PC-9 (cell line): ENCODE measurements at regions not wholly inside any gene's neighbourhood (a gene's known extent, or its start where the extent isn't known, plus 50 kb on each side); places are given as distances from the start of the nearest gene placed in this dataset.

Source experiments
- BruUV-seq: library from RNA; stranded (reverse); fragments of 400-500 nt; replicated peaks from 2 replicates; lab custom pipeline; 2021; lab: Mats Ljungman, UMichigan
- CTCF ChIA-PET: fragments of 300-600 bp; sonication (Branson Sonifier 250); formaldehyde crosslinking; loops from one replicate; lab custom pipeline; 2022; ENCODE audit warnings: antibody characterized with exemption; lab: Charles Lee
- POLR2A ChIA-PET: fragments of 300-600 bp; sonication (Branson Sonifier 250); formaldehyde crosslinking; loops from one replicate; lab custom pipeline; 2022; ENCODE audit warnings: antibody characterized with exemption; ENCODE audit not compliant: unreplicated experiment; lab: Charles Lee
- DNase-seq, 2 experiments: peaks; one replicate each; pipeline versions ENCODE4 v3.0.0 to v3.0.0-alpha.2; 2015 to 2022; ENCODE audit warnings: mixed read lengths in 1 of 2
- H2AFZ ChIP-seq: fragments of 200-600 bp; sonication (generic); 2 replicates; pipeline ENCODE4 v1.8.1; 2017; ENCODE audit warnings: antibody characterized with exemption
- H3F3A ChIP-seq: fragments of 200-600 bp; sonication (generic); 2 replicates; pipeline ENCODE4 v1.8.1; 2017; ENCODE audit warnings: antibody characterized with exemption, mild to moderate bottlenecking, low read depth; ENCODE audit not compliant: insufficient read depth
- H3K27ac ChIP-seq: fragments of 200-600 bp; sonication (generic); 2 replicates; pipeline ENCODE4 v1.6.1; 2016; ENCODE audit warnings: mixed run types
- H3K27me3 ChIP-seq: fragments of 200-600 bp; sonication (generic); 2 replicates; pipeline ENCODE4 v1.6.1; 2016; ENCODE audit warnings: low read depth, mixed run types; ENCODE audit not compliant: insufficient read depth
- H3K36me3 ChIP-seq: fragments of 200-600 bp; sonication (generic); 2 replicates; pipeline ENCODE4 v1.6.1; 2016; ENCODE audit warnings: low read depth, mixed run types
- H3K4me1 ChIP-seq: fragments of 200-600 bp; sonication (generic); replicated peaks from 2 replicates; pipeline ENCODE4 v1.6.1; 2016; ENCODE audit warnings: mixed run types; ENCODE audit not compliant: insufficient read depth
- H3K4me2 ChIP-seq: fragments of 200-600 bp; sonication (generic); 2 replicates; pipeline ENCODE4 v1.6.1; 2017; ENCODE audit warnings: mixed run types
- H3K4me3 ChIP-seq: fragments of 200-600 bp; sonication (generic); 2 replicates; pipeline ENCODE4 v1.6.1; 2016; ENCODE audit warnings: mixed run types
- H3K79me2 ChIP-seq: fragments of 200-600 bp; sonication (generic); 2 replicates; pipeline ENCODE4 v1.6.1; 2017; ENCODE audit warnings: low read depth, mixed run types
- H3K9me2 ChIP-seq: fragments of 200-600 bp; sonication (generic); 2 replicates; pipeline ENCODE4 v1.8.1; 2017; ENCODE audit warnings: mild to moderate bottlenecking; ENCODE audit not compliant: insufficient read depth
- H3K9me3 ChIP-seq: fragments of 200-600 bp; sonication (generic); 2 replicates; pipeline ENCODE4 v1.8.1; 2016; ENCODE audit warnings: low read depth; ENCODE audit not compliant: insufficient read depth
- H4K20me1 ChIP-seq: fragments of 200-600 bp; sonication (generic); 2 replicates; pipeline ENCODE4 v1.8.1; 2017; ENCODE audit not compliant: insufficient read depth
- CTCF ChIP-seq: fragments of 200-600 bp; sonication (generic); conservative IDR thresholded peaks from 2 replicates; pipeline ENCODE4 v1.6.1; 2017; ENCODE audit warnings: mixed run types, antibody characterized with exemption, mild to moderate bottlenecking, moderate library complexity
- EZH2 ChIP-seq: fragments of 200-600 bp; sonication (generic); IDR thresholded peaks from 2 replicates; pipeline ENCODE4 v1.8.0; 2017; ENCODE audit warnings: antibody characterized with exemption, low read depth
- intact Hi-C: fragments of 100-400 bp; cut with micrococcal nuclease; formaldehyde crosslinking; loops from one replicate; pipeline ENCODE4 v1.10.0; 2022; ENCODE audit not compliant: unreplicated experiment

DNA sequence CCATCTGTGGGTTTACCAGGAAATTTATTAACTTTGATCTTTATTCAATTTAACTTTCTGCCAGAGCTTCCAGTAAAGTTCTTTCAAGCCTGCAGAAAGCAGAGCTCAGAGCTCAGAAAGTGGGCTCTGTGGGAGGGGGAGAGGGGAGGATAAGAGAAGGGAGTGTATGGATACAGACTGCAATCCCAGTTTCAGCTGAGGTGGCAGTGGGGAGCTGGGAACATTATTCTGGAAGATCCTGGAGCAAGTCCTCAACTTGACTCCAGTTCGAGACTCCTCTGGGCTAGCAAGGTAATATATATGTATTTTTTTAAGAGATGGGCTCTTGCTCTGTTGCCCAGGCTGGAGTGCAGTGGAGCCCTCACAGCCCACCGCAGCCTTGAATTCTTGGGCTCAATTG, 108.9 kb upstream of the NABP1 start:
- H3K27me3 ChIP-seq: no peaks in the 10 kb centered on the region
- H2AFZ ChIP-seq: no peak overlapping the region
- H3K79me2 ChIP-seq: no peaks in the 10 kb centered on the region
- intact Hi-C loops: no loop called here
- H3K9me3 ChIP-seq: no peaks in the 10 kb centered on the region; the same call in 1 of the 2 replicates
- no peak for DNase-seq
- no peaks in the 10 kb centered on the region for H3K9me2 ChIP-seq
- no peaks in the 10 kb centered on the region for H4K20me1 ChIP-seq
- ChIA-PET POLR2A (interaction anchor here (0.6 kb wide), 2 partner anchors 29 to 54 kb away, joined by 4 to 5 read pairs; no protein-coding TSS in a partner anchor), CTCF (no interaction called here)
- peaks cover 14% of the 10 kb centered on the region; the same call in 1 of the 2 replicates for H3F3A ChIP-seq
- no peak overlapping the region for H3K4me3 ChIP-seq
- peaks cover 48% of the 10 kb centered on the region for H3K4me1 ChIP-seq
- BruUV-seq: no TSS peak
- TF ChIP-seq CTCF (no peak), EZH2 (no peak)
- H3K36me3 ChIP-seq: no peaks in the 10 kb centered on the region
- 0 out of 2 replicates have a peak overlapping the region, but pooled peaks have one; percentile 63 for H3K27ac ChIP-seq
- H3K4me2 ChIP-seq: no peak overlapping the region

DNA sequence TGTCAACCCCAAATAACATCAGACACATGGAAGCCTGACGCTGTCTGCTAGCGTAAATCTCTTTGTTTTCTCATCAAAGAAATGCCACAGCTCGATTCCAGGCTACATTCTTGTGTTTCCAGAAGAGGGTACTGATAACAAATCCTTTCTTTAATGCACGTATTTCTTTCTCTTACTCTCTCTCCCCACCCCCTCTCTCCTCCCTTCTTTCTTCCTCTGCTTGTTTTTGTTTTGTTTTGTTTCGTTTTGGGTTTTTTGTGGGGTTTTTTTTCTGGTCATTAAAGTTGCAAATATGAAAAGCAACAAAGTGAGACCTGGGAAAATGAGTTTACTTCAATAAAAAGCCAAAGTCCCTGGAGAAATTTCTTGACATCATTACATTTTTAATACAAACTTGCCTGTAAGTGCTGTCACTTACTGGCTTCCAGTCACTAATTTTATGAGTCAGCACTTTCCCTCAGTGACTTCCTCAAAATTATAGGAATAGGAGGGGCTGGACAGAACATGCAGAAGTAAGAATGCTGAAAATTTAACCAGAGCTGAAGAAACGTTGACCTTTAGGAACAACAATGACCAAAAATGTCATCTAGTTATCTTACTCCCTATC, 106.7 kb upstream of the NABP1 start:
- peaks cover 14% of the 10 kb centered on the region; the same call in 1 of the 2 replicates for H3F3A ChIP-seq
- H3K4me3 ChIP-seq: no peak overlapping the region
- H3K9me3 ChIP-seq: no peaks in the 10 kb centered on the region; the same call in 1 of the 2 replicates
- no peaks in the 10 kb centered on the region for H3K9me2 ChIP-seq
- intact Hi-C loops: no loop called here
- TF ChIP-seq CTCF (no peak), EZH2 (no peak)
- DNase-seq: peak in 1 of 2 experiments; percentile 31
- no peak overlapping the region for H2AFZ ChIP-seq
- H3K27ac ChIP-seq: no peak overlapping the region
- ChIA-PET POLR2A (no interaction called here), CTCF (no interaction called here)
- H4K20me1 ChIP-seq: no peaks in the 10 kb centered on the region
- no TSS peak for BruUV-seq
- no peaks in the 10 kb centered on the region for H3K36me3 ChIP-seq
- no peak overlapping the region for H3K4me2 ChIP-seq
- no peaks in the 10 kb centered on the region for H3K27me3 ChIP-seq
- H3K79me2 ChIP-seq: no peaks in the 10 kb centered on the region
- peaks cover 37% of the 10 kb centered on the region for H3K4me1 ChIP-seq

- no peaks in the 10 kb centered on the region; the same call in 1 of the 2 replicates for H3K9me3 ChIP-seq
- no peak overlapping the region for H3K27ac ChIP-seq
- H3K4me2 ChIP-seq: no peak overlapping the region
- DNase-seq: no peak
- no peaks in the 10 kb centered on the region for H3K79me2 ChIP-seq
- H3K9me2 ChIP-seq: no peaks in the 10 kb centered on the region
- peaks cover 26% of the 10 kb centered on the region for H3K4me1 ChIP-seq
- no peak overlapping the region for H2AFZ ChIP-seq
- ChIA-PET POLR2A (no interaction called here), CTCF (no interaction called here)
- H3K36me3 ChIP-seq: no peaks in the 10 kb centered on the region
- H3K4me3 ChIP-seq: no peak overlapping the region
- no peaks in the 10 kb centered on the region for H4K20me1 ChIP-seq
- BruUV-seq: no TSS peak
- H3F3A ChIP-seq: peaks cover 8% of the 10 kb centered on the region; the same call in 1 of the 2 replicates
- intact Hi-C loops: no loop called here
- no peaks in the 10 kb centered on the region for H3K27me3 ChIP-seq
- TF ChIP-seq EZH2 (no peak), CTCF (no peak)
These were observed 105.6 kb upstream of the NABP1 start for GRCh38 chr2:191572319-191572718.
